GM23248 (cell line): ENCODE measurements at regions not wholly inside any gene's neighbourhood (a gene's known extent, or its start where the extent isn't known, plus 50 kb on each side); places are given as distances from the start of the nearest gene placed in this dataset.

Experiments used
- EZH2 ChIP-seq: fragments of 200-600 bp; sonication (generic); IDR thresholded peaks from 2 replicates; pipeline ENCODE4 v1.6.1; 2018; ENCODE audit warnings: antibody characterized with exemption, mild to moderate bottlenecking; ENCODE audit not compliant: insufficient read depth, poor library complexity, severe bottlenecking
- EZH2phosphoT487 ChIP-seq: fragments of 200-600 bp; sonication (generic); IDR thresholded peaks from 2 replicates; pipeline ENCODE4 v1.6.1; 2018; ENCODE audit warnings: antibody characterized with exemption, moderate library complexity, mild to moderate bottlenecking, low read depth; ENCODE audit not compliant: insufficient read depth

DNA sequence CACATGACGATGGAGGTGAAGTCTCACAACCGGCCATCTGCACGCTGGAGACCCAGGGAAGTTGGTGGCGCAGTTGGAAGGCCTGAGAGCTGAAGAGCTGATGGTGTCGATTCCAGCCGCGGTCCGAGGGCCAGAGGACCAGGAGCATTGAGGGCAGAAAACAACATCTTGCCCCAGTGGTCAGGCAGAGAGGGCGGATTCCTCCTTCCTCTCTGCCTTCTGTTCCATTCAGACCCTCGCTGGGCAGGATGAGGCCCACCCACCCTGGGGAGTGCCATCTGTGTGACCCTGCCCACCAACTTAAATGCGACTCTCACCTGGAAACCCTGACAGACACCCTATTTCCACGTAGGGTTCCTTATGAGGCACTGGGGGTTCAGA, 120.7 kb upstream of the PMEPA1 start:
- TF ChIP-seq EZH2 (no peak), EZH2phosphoT487 (no peak)
